Central memory CD4-positive, alpha-beta T cell (primary cell): ENCODE measurements at regions not wholly inside any gene's neighbourhood (a gene's known extent, or its start where the extent isn't known, plus 50 kb on each side); places are given as distances from the start of the nearest gene placed in this dataset.

Source experiments
- DNase-seq: peaks from one replicate; pipeline ENCODE4 v3.0.0; 2022

GRCh38 chr2:41703123-41703522 is 344.7 kb upstream of the PKDCC start:
- no peak for DNase-seq

GRCh38 chr2:41705634-41706033 is 342.2 kb upstream of the PKDCC start:
- no peak for DNase-seq

GRCh38 chr2:41706286-41706685 is 341.5 kb upstream of the PKDCC start:
- no peak for DNase-seq

- DNase-seq = no peak
Observed at GRCh38 chr2:41707790-41708451, 339.9 kb upstream of the PKDCC start.

- no peak for DNase-seq
Observed at GRCh38 chr2:41709702-41710599, 337.9 kb upstream of the PKDCC start.

- DNase-seq = no peak
Observed at GRCh38 chr2:41710944-41711343, 336.9 kb upstream of the PKDCC start.

- DNase-seq = no peak
Observed at GRCh38 chr2:41711736-41712135, 336.1 kb upstream of the PKDCC start.

GRCh38 chr2:41716497-41716896 is 331.3 kb upstream of the PKDCC start:
- no peak for DNase-seq

- no peak for DNase-seq
Observed at GRCh38 chr2:41717839-41718238, 330.0 kb upstream of the PKDCC start.

GRCh38 chr2:41718705-41719104 is 329.1 kb upstream of the PKDCC start:
- DNase-seq = no peak

- no peak for DNase-seq
Observed at GRCh38 chr2:41719756-41720155, 328.1 kb upstream of the PKDCC start.

- DNase-seq = no peak
Observed at GRCh38 chr2:41720331-41721251, 327.2 kb upstream of the PKDCC start.

- DNase-seq = no peak
Observed at GRCh38 chr2:41722668-41723369, 325.0 kb upstream of the PKDCC start.

GRCh38 chr2:41723526-41723925 is 324.3 kb upstream of the PKDCC start:
- DNase-seq = no peak

GRCh38 chr2:41724465-41724864 is 323.4 kb upstream of the PKDCC start:
- DNase-seq = no peak

- DNase-seq = no peak
Observed at GRCh38 chr2:41725901-41726300, 321.9 kb upstream of the PKDCC start.

GRCh38 chr2:41726364-41726763 is 321.5 kb upstream of the PKDCC start:
- DNase-seq = no peak

- DNase-seq = no peak
Observed at GRCh38 chr2:41727152-41727551, 320.7 kb upstream of the PKDCC start.

GRCh38 chr2:41727711-41728110 is 320.1 kb upstream of the PKDCC start:
- DNase-seq = no peak

- no peak for DNase-seq
Observed at GRCh38 chr2:41728788-41729338, 319.0 kb upstream of the PKDCC start.

GRCh38 chr2:41729800-41730364 is 317.9 kb upstream of the PKDCC start:
- no peak for DNase-seq

- DNase-seq = no peak
Observed at GRCh38 chr2:41735006-41735405, 312.8 kb upstream of the PKDCC start.
